Gastroesophageal sphincter (tissue), 4 donors: ENCODE measurements at regions not wholly inside any gene's neighbourhood (a gene's known extent, or its start where the extent isn't known, plus 50 kb on each side); places are given as distances from the start of the nearest gene placed in this dataset.
"Not testable (repeated sequence)": the region's sequence is repeated elsewhere in the genome, so short reads cannot be mapped to it uniquely, and the experiment has no call there.

Source experiments
- ATAC-seq: fragments of 150-250 bp; one replicate; pipeline ENCODE4 v1.9.1; 2016; ENCODE audit warnings: mild to moderate bottlenecking, moderate library complexity
- H3K27ac ChIP-seq, 4 donors: fragments of 200-600 bp; sonication (generic) in 3 of 4; 1 replicate in 3 of 4; 2 replicates in 1 of 4; pipeline ENCODE4 v1.5.1; 2016 to 2019
- H3K27me3 ChIP-seq: fragments of 200-600 bp; sonication (generic); one replicate; pipeline ENCODE4 v1.5.1; 2019
- H3K36me3 ChIP-seq, 2 donors: fragments of 200-600 bp; sonication (generic); one replicate each; pipeline ENCODE4 v1.5.1; 2019; ENCODE audit warnings: control low read depth in 1 of 2
- H3K4me1 ChIP-seq, 3 donors: fragments of 200-600 bp; sonication (generic); 1 replicate in 2 of 3; 2 replicates in 1 of 3; pipeline ENCODE4 v1.5.1; 2016 to 2019; ENCODE audit warnings: control low read depth in 2 of 3
- H3K4me3 ChIP-seq, 2 donors: fragments of 200-600 bp; sonication (generic); one replicate each; pipeline ENCODE4 v1.5.1; 2019; ENCODE audit warnings: mild to moderate bottlenecking in 1 of 2, moderate library complexity in 1 of 2
- H3K9me3 ChIP-seq, 3 donors: fragments of 200-600 bp; sonication (generic); one replicate each; pipeline ENCODE4 v1.5.1; 2017 to 2019; ENCODE audit warnings: control low read depth in 2 of 3
- CTCF ChIP-seq, 4 experiments: fragments of 200-600 bp in 2 of 4; fragments of 450-650 bp in 2 of 4; sonication (generic) in 1 of 4; IDR thresholded peaks; one replicate each; pipeline ENCODE4 v1.5.1; 2017 to 2019; ENCODE audit warnings: antibody characterized with exemption in 4 of 4, mild to moderate bottlenecking in 2 of 4, moderate library complexity in 2 of 4
- EP300 ChIP-seq: sonication (generic); formaldehyde crosslinking; IDR thresholded peaks from one replicate; pipeline ENCODE4 v1.6.1; 2017; ENCODE audit warnings: antibody characterized with exemption, mild to moderate bottlenecking
- POLR2A ChIP-seq, 2 donors: fragments of 450-650 bp; IDR thresholded peaks; one replicate each; pipeline ENCODE4 v1.6.1; 2017; ENCODE audit warnings: antibody characterized with exemption in 2 of 2, mild to moderate bottlenecking in 2 of 2, moderate library complexity in 1 of 2
- POLR2AphosphoS5 ChIP-seq: sonication (generic); formaldehyde crosslinking; IDR thresholded peaks from one replicate; pipeline ENCODE4 v1.6.1; 2017; ENCODE audit warnings: antibody characterized with exemption
- WGBS, 2 donors: methylation state at CpG; one replicate each; pipeline ENCODE4 v1.1.5; 2018; ENCODE audit warnings: low coverage in 1 of 2; 5-methylcytosine and 5-hydroxymethylcytosine counted together

- TF ChIP-seq CTCF (IDR thresholded peaks at IDR 0.05), result no peak
- no peak for TF ChIP-seq POLR2A (IDR thresholded peaks at IDR 0.05)
- no peak for TF ChIP-seq POLR2AphosphoS5
- TF ChIP-seq EP300, result no peak
- Histone ChIP-seq H3K36me3 (no peaks in the 10 kb centered on the region), H3K9me3 (no peaks in the 10 kb centered on the region), H3K27ac (no peak overlapping the region), H3K4me1 (peaks cover 0 to 57% (median 2%) of the 10 kb centered on the region in 3 donors), H3K4me3 (no peak overlapping the region), H3K27me3 (no peaks in the 10 kb centered on the region)
- ATAC-seq, result no peak
- 64 to 82% methylated on average over 3 of the region's 3 CpGs for WGBS, 2 donors
Observed at GRCh38 chr7:114151777-114152176, 233.0 kb upstream of the PPP1R3A start.

GRCh38 chr7:114150689-114151088, 231.9 kb upstream of the PPP1R3A start:
- Histone ChIP-seq H3K27ac (no peak overlapping the region), H3K27me3 (no peaks in the 10 kb centered on the region), H3K36me3 (no peaks in the 10 kb centered on the region), H3K9me3 (no peaks in the 10 kb centered on the region), H3K4me3 (no peak overlapping the region), H3K4me1 (peaks cover 0 to 56% (median under 1%) of the 10 kb centered on the region in 3 donors)
- no peak for ATAC-seq
- TF ChIP-seq CTCF (IDR thresholded peaks at IDR 0.05) (no peak), POLR2AphosphoS5 (no peak), POLR2A (IDR thresholded peaks at IDR 0.05) (no peak), EP300 (no peak)
- 22 to 32% methylated on average over 1 of the region's 1 CpG for WGBS, 2 donors

DNA sequence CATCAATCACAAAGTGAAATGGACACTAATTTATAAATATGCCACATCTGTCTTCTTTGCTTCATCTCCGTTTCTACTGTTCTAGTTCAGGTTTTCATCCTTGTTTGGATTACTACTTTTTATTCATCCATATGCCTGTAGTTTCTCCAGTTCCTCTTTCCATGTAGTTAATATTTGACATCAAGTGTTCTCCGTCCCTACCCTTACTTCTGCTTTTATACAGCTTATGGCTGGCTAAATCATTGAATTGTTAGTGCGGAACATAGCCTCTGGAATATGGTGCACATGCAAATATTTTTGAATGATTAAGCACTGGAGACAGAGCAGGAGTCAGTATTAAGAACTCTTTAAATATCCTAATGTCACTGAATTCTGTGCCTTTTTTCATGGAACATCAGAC, 230.0 kb upstream of the PPP1R3A start:
- 46 to 61% methylated on average over 3 of the region's 3 CpGs for WGBS, 2 donors
- ATAC-seq, result no peak
- TF ChIP-seq EP300 (no peak), POLR2A (IDR thresholded peaks at IDR 0.05) (no peak), POLR2AphosphoS5 (no peak), CTCF (IDR thresholded peaks at IDR 0.05) (no peak)
- Histone ChIP-seq H3K4me3 (no peak overlapping the region), H3K9me3 (no peaks in the 10 kb centered on the region), H3K27ac (no peak overlapping the region), H3K4me1 (peaks cover 0 to 46% (median 0%) of the 10 kb centered on the region in 3 donors), H3K36me3 (no peaks in the 10 kb centered on the region), H3K27me3 (no peaks in the 10 kb centered on the region)

DNA sequence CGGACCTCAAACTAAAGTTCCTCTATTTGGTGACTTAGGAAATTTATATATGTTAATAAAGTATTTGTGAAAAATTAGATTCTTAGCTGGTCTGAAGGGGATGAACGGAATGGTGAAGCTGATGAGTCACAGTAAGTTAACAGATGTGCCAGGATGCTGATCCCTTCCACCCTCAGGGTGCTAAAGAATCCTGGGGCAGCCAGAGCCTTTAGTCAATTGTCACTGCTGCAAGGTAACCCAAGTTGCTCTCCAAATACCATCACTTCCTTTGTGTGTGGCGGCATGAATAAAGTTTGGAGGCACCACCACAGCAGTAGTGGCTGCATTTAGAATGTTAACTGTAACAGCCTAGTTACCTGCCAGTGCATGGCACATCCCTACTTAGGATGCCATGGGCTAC, 222.6 kb upstream of the PPP1R3A start:
- 54 to 60% methylated on average over 3 of the region's 3 CpGs for WGBS, 2 donors
- Histone ChIP-seq H3K27me3 (no peaks in the 10 kb centered on the region), H3K4me3 (no peak overlapping the region), H3K36me3 (no peaks in the 10 kb centered on the region), H3K9me3 (no peaks in the 10 kb centered on the region), H3K4me1 (peaks cover 0 to 12% (median 0%) of the 10 kb centered on the region in 3 donors), H3K27ac (no peak overlapping the region)
- ATAC-seq, result no peak
- TF ChIP-seq POLR2AphosphoS5, result no peak
- no peak for TF ChIP-seq POLR2A (IDR thresholded peaks at IDR 0.05)
- TF ChIP-seq EP300, result no peak
- TF ChIP-seq CTCF (IDR thresholded peaks at IDR 0.05), result no peak

DNA sequence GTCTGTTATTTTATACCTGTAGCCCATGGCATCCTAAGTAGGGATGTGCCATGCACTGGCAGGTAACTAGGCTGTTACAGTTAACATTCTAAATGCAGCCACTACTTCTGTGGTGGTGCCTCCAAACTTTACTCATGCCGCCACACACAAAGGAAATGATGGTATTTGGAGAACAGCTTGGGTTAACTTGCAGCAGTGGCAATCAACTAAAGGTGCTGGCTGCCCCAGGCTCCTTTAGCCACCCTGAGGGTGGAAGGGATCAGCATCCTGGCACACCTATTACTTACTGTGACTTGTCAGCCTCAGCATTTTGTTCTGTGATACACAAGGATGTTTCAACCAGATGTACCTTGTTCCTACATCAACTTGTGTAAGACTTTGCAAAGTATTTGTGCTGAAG, 221.8 kb upstream of the PPP1R3A start:
- Histone ChIP-seq H3K9me3 (no peaks in the 10 kb centered on the region), H3K4me3 (no peak overlapping the region), H3K27me3 (no peaks in the 10 kb centered on the region), H3K36me3 (no peaks in the 10 kb centered on the region), H3K27ac (no peak overlapping the region), H3K4me1 (peaks cover 0 to 16% (median 0%) of the 10 kb centered on the region in 3 donors)
- no peak for ATAC-seq
- no CpG with 5 or more reads among the region's 1 CpG for WGBS, 2 donors
- TF ChIP-seq EP300 (no peak), CTCF (IDR thresholded peaks at IDR 0.05) (no peak), POLR2AphosphoS5 (no peak), POLR2A (IDR thresholded peaks at IDR 0.05) (no peak)

DNA sequence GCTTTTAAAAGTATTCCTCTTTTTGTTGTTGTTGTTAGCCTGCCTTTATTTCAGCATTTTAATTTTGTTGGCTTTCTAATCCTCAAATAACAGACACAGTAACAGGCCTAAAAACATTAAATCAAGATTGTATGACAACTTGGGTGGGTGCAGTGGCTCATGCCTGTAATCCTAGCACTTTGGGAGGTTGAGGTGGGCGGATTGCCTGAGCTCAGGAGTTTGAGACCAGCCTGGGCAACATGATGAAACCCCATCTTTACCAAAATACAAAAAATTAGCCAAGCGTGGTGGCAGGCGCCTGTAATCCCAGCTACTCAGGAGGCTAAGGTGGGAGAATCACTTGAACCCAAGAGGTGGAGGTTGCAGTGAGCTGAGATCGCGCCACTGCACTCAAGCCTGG, 220.9 kb upstream of the PPP1R3A start:
- WGBS, 2 donors, result 92 to 96% methylated on average over 5 of the region's 5 CpGs
- H3K9me3 ChIP-seq, H3K27me3 ChIP-seq, ATAC-seq, H3K27ac ChIP-seq, H3K36me3 ChIP-seq, H3K4me3 ChIP-seq: not testable (repeated sequence)
- H3K4me1 ChIP-seq, result peaks cover 0 to 16% (median 0%) of the 10 kb centered on the region in 3 donors
